ENCODE measurements at regions not wholly inside any gene's neighbourhood (a gene's known extent, or its start where the extent isn't known, plus 50 kb on each side); places are given as distances from the start of the nearest gene placed in this dataset.

GRCh38 chr11:22430639-22431038 lies 92.5 kb downstream of the SLC17A6 start:
- H3K4me2 ChIP-seq (ENCODE audit: extremely low read depth, insufficient read depth, low read length) = no peak overlapping the region

GRCh38 chr11:22430141-22430541 lies 92.0 kb downstream of the SLC17A6 start:
- Histone ChIP-seq H3K27me3 (ENCODE audit: control insufficient read depth, insufficient read depth, low read length) (no peaks in the 10 kb centered on the region), H2AFZ (ENCODE audit: low read length) (no peak overlapping the region), H4K20me1 (ENCODE audit: control insufficient read depth, extremely low read depth, insufficient read depth, low read length) (no peaks in the 10 kb centered on the region), H3K4me3 (replicated peaks in 1 of 4; ENCODE audit: control extremely low read depth in 1 of 4, insufficient read depth in 1 of 4, low read depth in 3 of 4, low read length in 4 of 4) (no peak overlapping the region), H3K9ac (ENCODE audit: insufficient read depth, low read length) (no peak overlapping the region), H3K4me2 (ENCODE audit: extremely low read depth, insufficient read depth, low read length) (no peak overlapping the region), H3K27ac (ENCODE audit: insufficient read depth, low read length) (no peak overlapping the region), H3K79me2 (ENCODE audit: control insufficient read depth, insufficient read depth, low read length) (no peaks in the 10 kb centered on the region), H3K4me1 (ENCODE audit: control insufficient read depth, extremely low read depth, insufficient read depth, low read length) (no peaks in the 10 kb centered on the region), H3K9me3 (ENCODE audit: control insufficient read depth, insufficient read depth, low read depth, low read length) (no peaks in the 10 kb centered on the region), H3K36me3 (ENCODE audit: control insufficient read depth, insufficient read depth, low read length) (no peaks in the 10 kb centered on the region)
- TF ChIP-seq, protein P1, sequence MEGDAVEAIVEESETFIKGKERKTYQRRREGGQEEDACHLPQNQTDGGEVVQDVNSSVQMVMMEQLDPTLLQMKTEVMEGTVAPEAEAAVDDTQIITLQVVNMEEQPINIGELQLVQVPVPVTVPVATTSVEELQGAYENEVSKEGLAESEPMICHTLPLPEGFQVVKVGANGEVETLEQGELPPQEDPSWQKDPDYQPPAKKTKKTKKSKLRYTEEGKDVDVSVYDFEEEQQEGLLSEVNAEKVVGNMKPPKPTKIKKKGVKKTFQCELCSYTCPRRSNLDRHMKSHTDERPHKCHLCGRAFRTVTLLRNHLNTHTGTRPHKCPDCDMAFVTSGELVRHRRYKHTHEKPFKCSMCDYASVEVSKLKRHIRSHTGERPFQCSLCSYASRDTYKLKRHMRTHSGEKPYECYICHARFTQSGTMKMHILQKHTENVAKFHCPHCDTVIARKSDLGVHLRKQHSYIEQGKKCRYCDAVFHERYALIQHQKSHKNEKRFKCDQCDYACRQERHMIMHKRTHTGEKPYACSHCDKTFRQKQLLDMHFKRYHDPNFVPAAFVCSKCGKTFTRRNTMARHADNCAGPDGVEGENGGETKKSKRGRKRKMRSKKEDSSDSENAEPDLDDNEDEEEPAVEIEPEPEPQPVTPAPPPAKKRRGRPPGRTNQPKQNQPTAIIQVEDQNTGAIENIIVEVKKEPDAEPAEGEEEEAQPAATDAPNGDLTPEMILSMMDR (conservative IDR thresholded peaks at IDR 0.05 in 1 of 2, IDR thresholded peaks at IDR 0.05 in 1 of 2; ENCODE audit: low read depth in 1 of 2, low read length in 2 of 2) = no peak
- no peak for TF ChIP-seq EZH2 (IDR thresholded peaks at IDR 0.05; ENCODE audit: low read length, missing control alignments)
- DNase-seq (ENCODE audit: low read depth in 2 of 2) = peak in 1 of 2 donors; percentile 66

More at GRCh38 chr11:22430639-22431038, 92.5 kb downstream of the SLC17A6 start:
- Histone ChIP-seq H3K27ac (ENCODE audit: insufficient read depth, low read length) (no peak overlapping the region), H2AFZ (ENCODE audit: low read length) (no peak overlapping the region), H3K4me3 (replicated peaks in 1 of 4; ENCODE audit: control extremely low read depth in 1 of 4, insufficient read depth in 1 of 4, low read depth in 3 of 4, low read length in 4 of 4) (no peak overlapping the region), H3K36me3 (ENCODE audit: control insufficient read depth, insufficient read depth, low read length) (no peaks in the 10 kb centered on the region), H3K27me3 (ENCODE audit: control insufficient read depth, insufficient read depth, low read length) (no peaks in the 10 kb centered on the region), H3K4me1 (ENCODE audit: control insufficient read depth, extremely low read depth, insufficient read depth, low read length) (no peaks in the 10 kb centered on the region), H3K79me2 (ENCODE audit: control insufficient read depth, insufficient read depth, low read length) (no peaks in the 10 kb centered on the region), H3K9me3 (ENCODE audit: control insufficient read depth, insufficient read depth, low read depth, low read length) (no peaks in the 10 kb centered on the region), H4K20me1 (ENCODE audit: control insufficient read depth, extremely low read depth, insufficient read depth, low read length) (no peaks in the 10 kb centered on the region), H3K9ac (ENCODE audit: insufficient read depth, low read length) (no peak overlapping the region)
- TF ChIP-seq EZH2 (IDR thresholded peaks at IDR 0.05; ENCODE audit: low read length, missing control alignments) = no peak
- TF ChIP-seq, protein P1 (conservative IDR thresholded peaks at IDR 0.05 in 1 of 2, IDR thresholded peaks at IDR 0.05 in 1 of 2; ENCODE audit: low read depth in 1 of 2, low read length in 2 of 2) = no peak
- DNase-seq (ENCODE audit: low read depth in 2 of 2) = no peak

Measured in fibroblast of lung (primary cell).